Stimulated activated CD4-positive, alpha-beta T cell treated with anti-CD3 and anti-CD28 coated beads, Interleukin-2, amount 100 ng/mL, for 48 hours (primary cell): ENCODE measurements at regions not wholly inside any gene's neighbourhood (a gene's known extent, or its start where the extent isn't known, plus 50 kb on each side); places are given as distances from the start of the nearest gene placed in this dataset.
"Not testable (repeated sequence)": the region's sequence is repeated elsewhere in the genome, so short reads cannot be mapped to it uniquely, and the experiment has no call there.

Experiments used
- DNase-seq, 2 donors: peaks; one replicate each; pipeline ENCODE4 v3.0.0-alpha.2; 2020

GRCh38 chr21:31530897-31531705 lies 128.4 kb upstream of the SOD1 start:
- DNase-seq, result no peak

- DNase-seq, result no peak
Observed at GRCh38 chr21:31530364-31530763, 129.1 kb upstream of the SOD1 start.

GRCh38 chr21:31529406-31529805 lies 130.1 kb upstream of the SOD1 start:
- DNase-seq, result no peak

- no peak for DNase-seq
Observed at GRCh38 chr21:31526040-31526439, 133.5 kb upstream of the SOD1 start.

DNA sequence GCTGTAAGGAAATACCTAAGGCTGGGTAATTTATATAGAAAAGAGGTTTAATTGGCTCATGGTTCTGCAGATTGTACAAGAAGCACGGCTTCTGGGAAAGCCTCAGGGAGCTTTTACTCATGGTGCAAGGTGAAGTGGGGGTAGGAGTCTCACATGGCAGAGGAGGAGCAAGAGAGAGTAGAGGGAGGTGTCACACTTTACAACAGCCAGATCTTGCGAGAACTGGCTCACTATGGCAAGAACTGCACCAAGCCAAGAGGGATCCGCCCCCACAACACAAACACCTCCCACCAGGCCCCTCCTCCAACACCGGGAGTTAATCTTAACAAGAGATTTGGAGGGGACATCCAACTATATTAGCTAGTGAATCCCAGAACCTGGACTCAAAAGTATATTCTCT lies 135.4 kb upstream of the SOD1 start:
- no peak for DNase-seq

DNA sequence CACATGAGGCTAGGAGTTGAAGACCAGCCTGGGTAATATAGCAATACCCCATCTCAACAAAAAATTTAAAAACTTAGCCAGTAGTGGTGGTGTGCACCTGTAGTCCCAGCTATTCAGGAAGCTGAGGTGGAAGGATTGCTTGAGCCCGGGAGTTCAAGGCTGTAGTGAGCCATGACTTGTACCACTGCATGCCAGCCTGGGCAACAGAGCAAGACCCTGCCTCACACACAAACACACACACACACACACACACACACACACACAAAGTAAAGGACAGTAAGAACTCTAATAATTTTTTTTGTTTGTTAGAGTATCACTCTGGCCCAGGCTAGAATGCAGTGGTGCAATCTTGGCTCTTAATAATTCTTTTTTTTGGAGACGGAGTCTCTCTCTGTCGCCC lies 138.0 kb upstream of the SOD1 start:
- DNase-seq, result no peak

DNA sequence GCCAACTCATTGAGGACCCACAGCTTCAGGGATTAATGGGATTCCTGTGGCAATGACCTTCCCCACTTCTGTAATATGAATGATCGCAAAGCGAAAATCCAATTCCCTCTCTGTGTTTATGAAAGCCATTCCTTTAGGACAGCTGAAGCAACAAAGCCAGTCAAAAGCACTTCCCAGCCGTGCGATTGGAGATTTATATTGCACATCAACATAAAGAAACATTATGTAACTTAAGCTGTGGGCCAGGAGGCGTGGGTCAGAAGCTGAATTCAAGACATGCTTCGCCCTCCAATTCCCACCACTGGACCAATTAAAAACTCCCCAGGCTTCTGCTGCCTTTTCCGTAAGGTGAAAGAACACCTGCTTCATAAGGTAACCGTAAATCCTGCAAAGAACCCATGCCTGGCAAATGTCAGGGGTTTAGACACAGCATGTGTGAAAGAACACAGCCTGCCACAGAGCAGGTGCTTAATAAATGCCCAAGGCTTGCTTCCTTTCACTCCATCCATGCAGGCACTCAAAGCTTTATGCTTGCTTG lies 138.9 kb upstream of the SOD1 start:
- DNase-seq, result no peak

GRCh38 chr21:31518580-31518979 lies 140.9 kb upstream of the SOD1 start:
- no peak for DNase-seq

DNA sequence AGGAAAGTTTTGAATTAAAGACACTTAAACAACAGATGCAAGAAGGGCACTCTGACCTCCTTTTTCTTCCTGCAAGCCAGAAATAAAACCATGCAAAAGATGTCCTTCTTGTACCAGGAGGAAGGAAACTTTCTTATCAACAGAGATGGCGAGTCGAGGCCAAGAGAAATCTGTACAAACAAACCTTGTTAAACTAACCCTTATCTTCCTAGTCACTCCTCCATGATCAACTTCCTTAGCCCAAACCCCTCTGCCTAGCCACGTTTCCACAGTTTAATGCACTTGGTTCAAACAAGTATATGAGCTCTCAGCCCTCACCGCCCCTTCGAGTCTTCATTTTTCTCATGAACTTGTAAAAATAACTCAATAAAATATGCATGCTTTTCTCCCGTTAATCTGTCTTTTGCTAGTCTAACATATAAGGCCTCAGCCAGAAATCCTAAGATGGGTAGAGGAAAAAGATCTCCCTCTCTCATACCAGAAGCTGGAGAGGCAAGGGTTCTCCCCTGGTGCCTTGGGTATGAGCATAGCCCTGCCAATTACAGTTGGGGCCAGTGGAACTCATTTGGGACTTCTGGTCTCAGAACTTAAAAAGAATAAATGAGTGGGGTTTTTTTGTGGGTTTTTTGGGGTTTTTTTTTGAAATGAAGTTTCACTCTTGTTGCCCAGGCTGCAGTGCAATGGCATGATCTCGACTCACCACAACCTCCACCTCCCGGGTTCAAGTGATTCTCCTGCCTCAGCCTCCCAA lies 141.7 kb upstream of the SOD1 start:
- no peak for DNase-seq

DNA sequence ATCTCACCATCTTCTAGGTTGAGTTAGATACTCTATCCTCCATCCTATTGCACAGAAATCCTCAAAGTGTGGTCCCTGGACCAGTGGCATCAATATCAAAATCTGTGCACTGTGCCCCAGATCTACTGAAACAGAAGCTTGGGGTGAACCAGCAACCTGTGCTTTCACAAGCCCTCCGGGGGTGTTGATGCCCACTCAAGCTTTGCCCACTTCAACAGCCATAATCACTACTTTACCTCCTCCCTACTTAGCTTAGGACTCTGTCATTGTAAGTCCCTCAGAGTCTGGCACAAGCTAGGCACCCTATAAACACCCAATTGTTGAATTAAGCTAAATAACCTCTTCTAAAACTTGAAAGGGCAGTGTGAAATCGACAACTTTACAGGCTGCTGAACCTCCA lies 144.2 kb upstream of the SOD1 start:
- no peak for DNase-seq

- DNase-seq, result no peak
Observed at GRCh38 chr21:31514598-31514997, 144.9 kb upstream of the SOD1 start.

GRCh38 chr21:31513541-31513940 lies 146.0 kb upstream of the SOD1 start:
- not testable (repeated sequence) for DNase-seq

- DNase-seq, result not testable (repeated sequence)
Observed at GRCh38 chr21:31511999-31512398, 147.5 kb upstream of the SOD1 start.

GRCh38 chr21:31511258-31511657 lies 148.2 kb upstream of the SOD1 start:
- DNase-seq, result no peak

GRCh38 chr21:31509194-31510017 lies 150.1 kb upstream of the SOD1 start:
- peak; percentile 77 to 79 for DNase-seq

DNA sequence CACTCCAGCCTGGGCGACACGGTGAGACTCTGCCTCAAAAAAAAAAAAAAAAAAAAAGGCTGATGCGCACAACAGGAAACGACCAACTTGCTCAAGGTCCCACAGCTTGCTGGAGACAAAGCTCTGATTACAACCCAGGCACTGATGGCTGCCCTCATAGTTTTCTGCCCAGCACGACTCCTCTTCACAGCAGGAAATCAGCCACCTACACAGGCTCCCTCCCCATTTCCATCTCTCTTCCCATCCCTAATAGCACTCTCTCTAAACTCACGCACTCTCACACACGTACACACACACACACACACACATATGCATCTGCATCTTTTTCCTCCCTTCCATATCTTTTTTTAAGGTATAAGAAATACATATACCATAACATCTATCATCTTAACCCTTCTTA lies 153.5 kb upstream of the SOD1 start:
- DNase-seq, result no peak

- DNase-seq, result no peak
Observed at GRCh38 chr21:31503939-31504338, 155.6 kb upstream of the SOD1 start.

DNA sequence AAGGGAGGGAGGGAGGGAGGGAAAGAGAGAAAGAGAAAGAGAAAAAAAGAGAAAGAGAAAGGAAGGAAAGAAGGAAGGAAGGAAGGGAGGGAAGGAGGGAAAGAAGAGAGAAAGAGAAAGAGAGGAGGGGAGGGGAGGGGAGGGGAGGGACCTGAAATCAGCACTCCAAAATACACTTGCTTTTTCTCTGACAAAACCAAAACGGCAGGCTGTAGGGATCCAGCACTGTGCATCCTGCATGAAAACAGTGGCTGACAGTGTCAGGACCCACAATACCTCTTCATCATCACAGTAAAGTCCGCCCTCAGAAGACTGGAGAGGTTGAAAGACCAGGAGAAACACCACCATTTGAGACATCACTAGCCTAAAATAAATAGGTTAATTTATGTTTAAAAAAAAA lies 156.0 kb upstream of the SOD1 start:
- DNase-seq, result no peak

DNA sequence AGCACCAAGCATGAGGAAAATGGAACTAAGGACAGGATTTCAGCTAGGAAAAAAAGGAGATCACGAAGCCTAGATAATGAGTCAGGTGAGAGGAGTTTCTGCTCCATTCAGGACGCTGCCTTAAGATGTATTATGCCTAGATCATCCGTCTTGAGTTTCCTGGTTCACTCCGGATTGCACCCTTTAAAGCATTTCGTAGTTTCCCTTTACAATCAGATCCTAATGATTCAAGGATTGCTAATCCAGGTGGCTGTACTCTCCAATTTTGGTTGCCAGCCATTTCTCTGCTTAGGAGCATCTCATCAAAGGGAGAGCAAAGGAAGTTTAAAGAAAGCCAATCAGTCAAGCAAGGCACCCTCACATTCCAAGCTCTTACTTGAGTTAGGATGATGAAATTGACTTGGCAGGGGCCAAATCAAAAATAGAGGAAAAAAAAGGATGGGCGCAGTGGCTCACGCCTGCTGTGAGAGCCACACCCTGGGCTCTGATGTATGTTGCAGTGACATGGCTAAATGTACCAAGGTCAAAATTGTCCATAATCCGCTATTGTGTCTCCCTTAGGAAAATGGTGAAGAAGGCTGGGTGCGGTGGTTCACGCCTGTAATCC lies 156.9 kb upstream of the SOD1 start:
- no peak for DNase-seq

DNA sequence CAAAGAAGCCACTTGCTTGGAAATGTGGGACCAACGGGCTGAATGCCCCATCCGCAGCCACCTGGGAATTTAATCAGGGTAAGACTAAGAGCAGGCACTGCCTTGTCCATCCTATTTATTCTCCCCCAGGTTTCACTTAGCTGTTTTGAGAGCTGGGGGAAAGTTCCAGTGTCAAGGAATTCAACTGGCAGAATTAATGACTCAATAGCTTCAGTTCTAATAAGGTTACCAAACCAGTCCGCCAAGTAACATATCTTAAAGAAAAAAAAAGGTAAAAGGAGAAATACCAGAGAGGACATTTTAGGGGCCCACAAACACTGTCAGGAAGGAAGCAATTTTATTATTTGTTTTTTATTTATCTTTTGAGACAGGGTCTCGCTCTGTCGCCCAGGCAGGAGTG lies 157.6 kb upstream of the SOD1 start:
- DNase-seq, result no peak

GRCh38 chr21:31500982-31501381 lies 156.9 kb upstream of the TIAM1 start:
- DNase-seq, result no peak

DNA sequence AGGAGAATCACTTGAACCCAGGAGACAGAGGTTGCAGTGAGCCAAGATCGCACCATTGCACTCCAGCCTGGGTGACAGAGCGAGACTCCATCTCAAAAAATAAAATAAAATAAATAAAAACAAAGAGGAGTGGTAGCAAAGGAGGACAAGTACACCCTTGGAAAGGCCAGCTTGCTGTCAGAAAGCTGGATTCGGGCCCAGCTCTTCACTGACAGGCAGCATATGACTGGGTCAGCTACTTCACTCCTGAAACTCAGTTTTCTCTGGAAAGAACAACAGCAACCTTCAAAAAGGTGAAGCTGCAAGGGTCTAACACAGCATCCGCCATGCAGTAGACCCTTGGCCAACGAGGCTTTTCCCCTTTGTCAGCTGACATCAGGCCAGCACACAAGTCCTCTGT lies 156.0 kb upstream of the TIAM1 start:
- DNase-seq, result no peak

- DNase-seq, result no peak
Observed at GRCh38 chr21:31498985-31499384, 154.9 kb upstream of the TIAM1 start.
